Liver (tissue), 8 donors: ENCODE measurements at regions not wholly inside any gene's neighbourhood (a gene's known extent, or its start where the extent isn't known, plus 50 kb on each side); places are given as distances from the start of the nearest gene placed in this dataset.

Experiments
- DNase-seq: peaks from one replicate; pipeline ENCODE4 v3.0.0-alpha.2; 2017; ENCODE audit warnings: low spot score
- H3K27ac ChIP-seq, 2 donors: one replicate each; pipeline ENCODE4 v1.7.0; 2013; ENCODE audit warnings: inconsistent platforms in 2 of 2, low read length in 2 of 2, control low read depth in 1 of 2, low read depth in 1 of 2, mild to moderate bottlenecking in 1 of 2
- H3K27me3 ChIP-seq, 4 donors: one replicate each; pipeline versions ENCODE4 v1.6.1 to v1.7.0; 2013; ENCODE audit warnings: low read length in 3 of 4, inconsistent platforms in 1 of 4, mild to moderate bottlenecking in 1 of 4, moderate library complexity in 1 of 4; ENCODE audit not compliant: control insufficient read depth in 4 of 4, insufficient read depth in 4 of 4
- H3K36me3 ChIP-seq, 4 donors: one replicate each; pipeline versions ENCODE4 v1.6.1 to v1.7.0; 2013; ENCODE audit warnings: low read length in 3 of 4, mild to moderate bottlenecking in 3 of 4, low read depth in 1 of 4, moderate library complexity in 1 of 4; ENCODE audit not compliant: control insufficient read depth in 4 of 4, insufficient read depth in 3 of 4
- H3K4me1 ChIP-seq, 4 donors: one replicate each; pipeline versions ENCODE4 v1.6.1 to v1.7.0; 2013; ENCODE audit warnings: low read length in 3 of 4, mild to moderate bottlenecking in 3 of 4, moderate library complexity in 1 of 4; ENCODE audit not compliant: control insufficient read depth in 4 of 4, insufficient read depth in 4 of 4
- H3K4me3 ChIP-seq, 3 donors: one replicate each; pipeline versions ENCODE4 v1.6.1 to v1.7.0; 2013; ENCODE audit warnings: low read length in 3 of 3, control low read depth in 1 of 3, low read depth in 1 of 3, mild to moderate bottlenecking in 1 of 3
- H3K9ac ChIP-seq, 2 donors: one replicate each; pipeline ENCODE4 v1.7.0; 2013; ENCODE audit warnings: low read length in 2 of 2, mild to moderate bottlenecking in 2 of 2, moderate library complexity in 2 of 2, control low read depth in 1 of 2, low read depth in 1 of 2
- H3K9me3 ChIP-seq, 4 donors: one replicate each; pipeline versions ENCODE4 v1.6.1 to v1.7.0; 2013; ENCODE audit warnings: low read length in 3 of 4; ENCODE audit not compliant: control insufficient read depth in 4 of 4
- EGR1 ChIP-seq, 2 donors: IDR thresholded peaks; 2 replicates each; pipeline ENCODE4 v1.6.1; 2016 to 2018; ENCODE audit warnings: antibody characterized with exemption in 2 of 2, low read depth in 2 of 2
- FOXA1 ChIP-seq: IDR thresholded peaks from 2 replicates; pipeline ENCODE4 v1.6.1; 2016; ENCODE audit warnings: antibody characterized with exemption
- FOXA2 ChIP-seq: IDR thresholded peaks from 2 replicates; pipeline ENCODE4 v1.6.1; 2016; ENCODE audit warnings: antibody characterized with exemption
- GABPA ChIP-seq, 2 donors: IDR thresholded peaks in 1 of 2; conservative IDR thresholded peaks in 1 of 2; 2 replicates each; pipeline ENCODE4 v1.6.1; 2016; ENCODE audit warnings: antibody characterized with exemption in 2 of 2, mild to moderate bottlenecking in 1 of 2, moderate library complexity in 1 of 2
- HNF4A ChIP-seq, 2 donors: conservative IDR thresholded peaks; 2 replicates each; pipeline ENCODE4 v1.6.1; 2016; ENCODE audit warnings: antibody characterized with exemption in 2 of 2, mild to moderate bottlenecking in 2 of 2
- HNF4G ChIP-seq: IDR thresholded peaks from 2 replicates; pipeline ENCODE4 v1.6.1; 2016; ENCODE audit warnings: antibody characterized with exemption
- JUND ChIP-seq, 2 donors: IDR thresholded peaks; 2 replicates each; pipeline ENCODE4 v1.6.1; 2016; ENCODE audit warnings: antibody characterized with exemption in 2 of 2
- NR2F2 ChIP-seq: IDR thresholded peaks from 2 replicates; pipeline ENCODE4 v1.6.1; 2016; ENCODE audit warnings: antibody characterized with exemption
- RAD21 ChIP-seq, 2 donors: IDR thresholded peaks; 2 replicates each; pipeline ENCODE4 v1.6.1; 2016; ENCODE audit warnings: antibody characterized with exemption in 2 of 2, mild to moderate bottlenecking in 2 of 2
- RXRA ChIP-seq, 2 donors: IDR thresholded peaks; 2 replicates each; pipeline ENCODE4 v1.6.1; 2017 to 2018; ENCODE audit warnings: antibody characterized with exemption in 2 of 2, mild to moderate bottlenecking in 1 of 2
- SP1 ChIP-seq: IDR thresholded peaks from 2 replicates; pipeline ENCODE4 v1.6.1; 2018; ENCODE audit warnings: antibody characterized with exemption, mild to moderate bottlenecking
- TAF1 ChIP-seq: conservative IDR thresholded peaks from 2 replicates; pipeline ENCODE4 v1.6.1; 2016; ENCODE audit warnings: antibody characterized with exemption, mild to moderate bottlenecking
- YY1 ChIP-seq: IDR thresholded peaks from 2 replicates; pipeline ENCODE4 v1.6.1; 2016; ENCODE audit warnings: antibody characterized with exemption, mild to moderate bottlenecking
- WGBS: extraction: QIAGEN DNeasy Blood & Tissue Kit; methylation state at CpG from one replicate; pipeline ENCODE4 v1.1.7; 2013; 5-methylcytosine and 5-hydroxymethylcytosine counted together
- TF ChIP-seq, protein P1 (sequence below): IDR thresholded peaks from 2 replicates; pipeline ENCODE4 v1.6.1; 2016; ENCODE audit warnings: antibody characterized with exemption
- TF ChIP-seq, protein P2 (sequence below): IDR thresholded peaks from 2 replicates; pipeline ENCODE4 v1.6.1; 2016; ENCODE audit warnings: antibody characterized with exemption
- TF ChIP-seq, protein P3 (sequence below): IDR thresholded peaks from 2 replicates; pipeline ENCODE4 v1.6.1; 2016; ENCODE audit warnings: antibody characterized with exemption, mild to moderate bottlenecking
- TF ChIP-seq, protein P4 (sequence below): IDR thresholded peaks from 2 replicates; pipeline ENCODE4 v1.6.1; 2016; ENCODE audit warnings: antibody characterized with exemption
- TF ChIP-seq, protein P5 (sequence below): fragments of 150-350 bp; IDR thresholded peaks from 2 replicates; pipeline ENCODE4 v1.5.1; 2017; ENCODE audit warnings: improper control_type of control experiment, low read depth, low read length; ENCODE audit not compliant: missing input control
- donor health status: healthy.
- donor health status: healthy.
- donor health status: healthy.
- donor health status: healthy.
- donor health status: healthy.

DNA sequence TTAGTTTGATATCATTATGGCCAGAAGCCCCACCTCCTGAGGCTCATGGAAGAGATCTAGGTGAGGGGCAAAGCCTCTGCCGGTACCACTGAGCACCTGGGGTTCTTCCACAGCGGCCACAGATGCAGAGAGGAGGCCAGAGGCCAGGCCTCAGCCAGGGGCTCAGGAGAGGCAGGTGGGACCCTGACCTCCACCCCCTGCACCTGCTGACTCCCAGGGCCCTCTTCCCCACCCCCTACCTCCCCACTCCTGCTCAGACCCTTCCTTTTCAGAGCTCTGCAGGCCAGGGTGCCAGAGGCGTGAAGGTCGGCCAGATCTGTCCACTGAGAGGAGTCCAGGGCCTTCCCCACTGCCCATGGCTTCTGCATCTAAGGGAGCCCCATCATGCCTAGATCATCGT lies 178.7 kb upstream of the PPP2R2D start:
- Histone ChIP-seq H3K27me3 (no peaks in the 10 kb centered on the region), H3K36me3 (no peaks in the 10 kb centered on the region), H3K4me1 (peaks cover 0 to 8% (median 1%) of the 10 kb centered on the region in 4 donors), H3K9ac (no peak overlapping the region), H3K4me3 (no peak overlapping the region), H3K9me3 (no peaks in the 10 kb centered on the region), H3K27ac (no peak overlapping the region)
- 96% methylated on average over 5 of the region's 5 CpGs for WGBS
- no peak for DNase-seq
- TF ChIP-seq JUND (IDR thresholded peaks at IDR 0.05), result no peak
- no peak for TF ChIP-seq TAF1
- no peak for TF ChIP-seq SP1
- TF ChIP-seq RAD21 (IDR thresholded peaks at IDR 0.05), result no peak
- no peak for TF ChIP-seq HNF4A (conservative IDR thresholded peaks at IDR 0.05)
- TF ChIP-seq, protein P1, sequence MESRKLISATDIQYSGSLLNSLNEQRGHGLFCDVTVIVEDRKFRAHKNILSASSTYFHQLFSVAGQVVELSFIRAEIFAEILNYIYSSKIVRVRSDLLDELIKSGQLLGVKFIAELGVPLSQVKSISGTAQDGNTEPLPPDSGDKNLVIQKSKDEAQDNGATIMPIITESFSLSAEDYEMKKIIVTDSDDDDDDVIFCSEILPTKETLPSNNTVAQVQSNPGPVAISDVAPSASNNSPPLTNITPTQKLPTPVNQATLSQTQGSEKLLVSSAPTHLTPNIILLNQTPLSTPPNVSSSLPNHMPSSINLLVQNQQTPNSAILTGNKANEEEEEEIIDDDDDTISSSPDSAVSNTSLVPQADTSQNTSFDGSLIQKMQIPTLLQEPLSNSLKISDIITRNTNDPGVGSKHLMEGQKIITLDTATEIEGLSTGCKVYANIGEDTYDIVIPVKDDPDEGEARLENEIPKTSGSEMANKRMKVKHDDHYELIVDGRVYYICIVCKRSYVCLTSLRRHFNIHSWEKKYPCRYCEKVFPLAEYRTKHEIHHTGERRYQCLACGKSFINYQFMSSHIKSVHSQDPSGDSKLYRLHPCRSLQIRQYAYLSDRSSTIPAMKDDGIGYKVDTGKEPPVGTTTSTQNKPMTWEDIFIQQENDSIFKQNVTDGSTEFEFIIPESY, result no peak
- TF ChIP-seq, protein P2, sequence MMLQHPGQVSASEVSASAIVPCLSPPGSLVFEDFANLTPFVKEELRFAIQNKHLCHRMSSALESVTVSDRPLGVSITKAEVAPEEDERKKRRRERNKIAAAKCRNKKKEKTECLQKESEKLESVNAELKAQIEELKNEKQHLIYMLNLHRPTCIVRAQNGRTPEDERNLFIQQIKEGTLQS, result no peak
- no peak for TF ChIP-seq FOXA2
- TF ChIP-seq, protein P3, sequence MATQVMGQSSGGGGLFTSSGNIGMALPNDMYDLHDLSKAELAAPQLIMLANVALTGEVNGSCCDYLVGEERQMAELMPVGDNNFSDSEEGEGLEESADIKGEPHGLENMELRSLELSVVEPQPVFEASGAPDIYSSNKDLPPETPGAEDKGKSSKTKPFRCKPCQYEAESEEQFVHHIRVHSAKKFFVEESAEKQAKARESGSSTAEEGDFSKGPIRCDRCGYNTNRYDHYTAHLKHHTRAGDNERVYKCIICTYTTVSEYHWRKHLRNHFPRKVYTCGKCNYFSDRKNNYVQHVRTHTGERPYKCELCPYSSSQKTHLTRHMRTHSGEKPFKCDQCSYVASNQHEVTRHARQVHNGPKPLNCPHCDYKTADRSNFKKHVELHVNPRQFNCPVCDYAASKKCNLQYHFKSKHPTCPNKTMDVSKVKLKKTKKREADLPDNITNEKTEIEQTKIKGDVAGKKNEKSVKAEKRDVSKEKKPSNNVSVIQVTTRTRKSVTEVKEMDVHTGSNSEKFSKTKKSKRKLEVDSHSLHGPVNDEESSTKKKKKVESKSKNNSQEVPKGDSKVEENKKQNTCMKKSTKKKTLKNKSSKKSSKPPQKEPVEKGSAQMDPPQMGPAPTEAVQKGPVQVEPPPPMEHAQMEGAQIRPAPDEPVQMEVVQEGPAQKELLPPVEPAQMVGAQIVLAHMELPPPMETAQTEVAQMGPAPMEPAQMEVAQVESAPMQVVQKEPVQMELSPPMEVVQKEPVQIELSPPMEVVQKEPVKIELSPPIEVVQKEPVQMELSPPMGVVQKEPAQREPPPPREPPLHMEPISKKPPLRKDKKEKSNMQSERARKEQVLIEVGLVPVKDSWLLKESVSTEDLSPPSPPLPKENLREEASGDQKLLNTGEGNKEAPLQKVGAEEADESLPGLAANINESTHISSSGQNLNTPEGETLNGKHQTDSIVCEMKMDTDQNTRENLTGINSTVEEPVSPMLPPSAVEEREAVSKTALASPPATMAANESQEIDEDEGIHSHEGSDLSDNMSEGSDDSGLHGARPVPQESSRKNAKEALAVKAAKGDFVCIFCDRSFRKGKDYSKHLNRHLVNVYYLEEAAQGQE, result no peak
- no peak for TF ChIP-seq YY1
- TF ChIP-seq GABPA (IDR thresholded peaks at IDR 0.05 in 1 of 2, conservative IDR thresholded peaks at IDR 0.05 in 1 of 2), result no peak
- TF ChIP-seq, protein P4, sequence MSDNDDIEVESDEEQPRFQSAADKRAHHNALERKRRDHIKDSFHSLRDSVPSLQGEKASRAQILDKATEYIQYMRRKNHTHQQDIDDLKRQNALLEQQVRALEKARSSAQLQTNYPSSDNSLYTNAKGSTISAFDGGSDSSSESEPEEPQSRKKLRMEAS, result no peak
- TF ChIP-seq NR2F2, result no peak
- TF ChIP-seq HNF4G, result no peak
- TF ChIP-seq FOXA1, result no peak
- no peak for TF ChIP-seq EGR1 (IDR thresholded peaks at IDR 0.05; ENCODE audit: low read depth in 2 of 2)
- TF ChIP-seq RXRA (IDR thresholded peaks at IDR 0.05), result no peak

DNA sequence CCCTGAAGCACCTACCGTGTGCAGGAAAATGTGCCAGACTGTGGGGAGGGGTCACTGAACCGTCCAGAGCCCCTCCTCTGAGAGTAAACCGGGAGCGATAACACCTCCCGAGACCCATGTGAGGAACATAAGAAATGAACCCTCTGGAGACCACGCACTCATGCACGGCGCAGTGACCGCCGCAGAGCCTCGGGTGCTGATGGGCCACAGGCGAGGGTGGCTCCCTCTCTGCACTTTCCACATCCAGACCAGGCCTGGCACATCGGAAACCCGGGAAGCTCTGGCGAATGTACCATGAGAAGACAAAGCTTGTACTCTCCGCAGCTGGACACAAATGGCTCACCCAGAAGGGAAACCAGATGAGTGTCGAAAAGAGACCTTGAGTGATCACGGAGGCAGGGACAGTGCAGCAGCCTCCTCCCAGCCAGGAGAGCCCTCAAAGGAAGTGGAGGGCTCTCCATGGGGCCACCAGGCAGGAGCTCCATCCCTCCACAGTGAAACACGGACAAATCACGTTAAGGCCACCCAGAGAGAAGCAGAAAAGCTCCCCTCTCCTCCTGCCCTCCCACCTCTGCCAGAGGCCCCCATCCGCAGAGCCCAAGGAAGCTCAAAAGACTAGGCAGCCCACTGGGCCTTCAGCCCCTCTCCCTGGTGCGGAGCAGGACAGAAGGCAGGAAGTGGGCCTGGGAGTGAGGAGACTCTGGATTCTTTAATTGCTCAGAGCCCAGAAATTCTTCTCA lies 178.1 kb upstream of the PPP2R2D start:
- Histone ChIP-seq H3K36me3 (no peaks in the 10 kb centered on the region), H3K9me3 (no peaks in the 10 kb centered on the region), H3K9ac (no peak overlapping the region), H3K4me3 (no peak overlapping the region), H3K27ac (no peak overlapping the region), H3K27me3 (no peaks in the 10 kb centered on the region), H3K4me1 (peaks cover 0 to 8% (median 1%) of the 10 kb centered on the region in 4 donors)
- DNase-seq, result peak; percentile 22
- WGBS, result 91% methylated on average over 22 of the region's 22 CpGs
- TF ChIP-seq FOXA2, result no peak
- no peak for TF ChIP-seq RAD21 (IDR thresholded peaks at IDR 0.05)
- TF ChIP-seq RXRA (IDR thresholded peaks at IDR 0.05), result no peak
- no peak for TF ChIP-seq HNF4A (conservative IDR thresholded peaks at IDR 0.05)
- TF ChIP-seq, protein P3, result no peak
- TF ChIP-seq, protein P5, sequence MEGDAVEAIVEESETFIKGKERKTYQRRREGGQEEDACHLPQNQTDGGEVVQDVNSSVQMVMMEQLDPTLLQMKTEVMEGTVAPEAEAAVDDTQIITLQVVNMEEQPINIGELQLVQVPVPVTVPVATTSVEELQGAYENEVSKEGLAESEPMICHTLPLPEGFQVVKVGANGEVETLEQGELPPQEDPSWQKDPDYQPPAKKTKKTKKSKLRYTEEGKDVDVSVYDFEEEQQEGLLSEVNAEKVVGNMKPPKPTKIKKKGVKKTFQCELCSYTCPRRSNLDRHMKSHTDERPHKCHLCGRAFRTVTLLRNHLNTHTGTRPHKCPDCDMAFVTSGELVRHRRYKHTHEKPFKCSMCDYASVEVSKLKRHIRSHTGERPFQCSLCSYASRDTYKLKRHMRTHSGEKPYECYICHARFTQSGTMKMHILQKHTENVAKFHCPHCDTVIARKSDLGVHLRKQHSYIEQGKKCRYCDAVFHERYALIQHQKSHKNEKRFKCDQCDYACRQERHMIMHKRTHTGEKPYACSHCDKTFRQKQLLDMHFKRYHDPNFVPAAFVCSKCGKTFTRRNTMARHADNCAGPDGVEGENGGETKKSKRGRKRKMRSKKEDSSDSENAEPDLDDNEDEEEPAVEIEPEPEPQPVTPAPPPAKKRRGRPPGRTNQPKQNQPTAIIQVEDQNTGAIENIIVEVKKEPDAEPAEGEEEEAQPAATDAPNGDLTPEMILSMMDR, result no peak
- TF ChIP-seq JUND (IDR thresholded peaks at IDR 0.05), result no peak
- no peak for TF ChIP-seq YY1
- TF ChIP-seq, protein P1, result no peak
- TF ChIP-seq NR2F2, result no peak
- TF ChIP-seq HNF4G, result no peak
